ENCODE measurements at regions not wholly inside any gene's neighbourhood (a gene's known extent, or its start where the extent isn't known, plus 50 kb on each side); places are given as distances from the start of the nearest gene placed in this dataset.
A peak's percentile ranks its signal among the peaks of the same experiment; 100 is the strongest.
"Not testable (repeated sequence)": the region's sequence is repeated elsewhere in the genome, so short reads cannot be mapped to it uniquely, and the experiment has no call there.

- no peak for DNase-seq
- intact Hi-C loops (cut with DNase I), result no loop called here
Measured at GRCh38 chr5:41995193-41995592, 70.1 kb downstream of the FBXO4 start.

- intact Hi-C loops (cut with DNase I), result no loop called here
- no peak for DNase-seq
Measured at GRCh38 chr5:42001673-42002072, 76.6 kb downstream of the FBXO4 start.

DNA sequence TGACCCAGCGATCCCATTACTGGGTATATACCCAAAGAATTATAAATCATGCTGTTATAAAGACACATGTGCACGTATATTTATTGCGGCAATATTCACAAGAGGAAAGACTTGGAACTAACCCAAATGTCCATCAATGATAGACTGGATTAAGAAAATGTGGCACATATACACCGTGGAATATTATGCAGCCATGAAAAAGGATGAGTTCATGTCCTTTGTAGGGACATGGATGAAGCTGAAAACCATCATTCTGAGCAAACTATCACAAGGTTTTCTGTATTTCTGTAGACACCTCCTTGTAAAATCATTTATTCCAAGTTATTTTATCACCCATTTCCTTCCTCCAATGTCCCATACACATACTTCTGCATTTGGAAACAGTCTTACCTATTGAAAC, 78.8 kb downstream of the FBXO4 start:
- intact Hi-C loops (cut with DNase I); DNase-seq: not testable (repeated sequence)

- intact Hi-C loops (cut with DNase I), result no loop called here
- DNase-seq, result no peak
Measured at GRCh38 chr5:42005561-42006153, 80.6 kb downstream of the FBXO4 start.

GRCh38 chr5:42013561-42013960, 88.5 kb downstream of the FBXO4 start:
- no peak for DNase-seq
- intact Hi-C loops (cut with DNase I), result no loop called here

DNA sequence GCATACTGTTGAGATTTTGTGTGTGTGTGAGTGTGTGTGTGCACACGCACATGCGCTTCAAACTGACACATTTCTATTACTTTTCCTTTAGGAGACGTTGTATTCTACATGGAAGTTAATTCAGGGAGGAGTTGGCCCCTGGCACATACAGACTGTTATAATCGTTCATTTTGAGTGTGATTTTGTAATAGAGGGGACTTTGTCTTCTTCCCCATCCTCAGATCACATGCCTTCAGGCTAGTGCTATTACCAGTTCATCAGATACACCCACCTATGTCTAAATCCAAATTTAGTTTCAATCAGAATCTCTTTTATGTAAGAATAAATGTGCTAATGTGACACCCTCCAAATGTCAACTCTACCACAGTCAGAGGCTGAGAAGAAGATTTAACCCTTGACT, 90.2 kb downstream of the FBXO4 start:
- intact Hi-C loops (cut with DNase I), result no loop called here
- no peak for DNase-seq

GRCh38 chr5:42015681-42016080, 90.6 kb downstream of the FBXO4 start:
- DNase-seq, result no peak
- intact Hi-C loops (cut with DNase I), result no loop called here

GRCh38 chr5:42020788-42021530, 95.9 kb downstream of the FBXO4 start:
- no peak for DNase-seq
- intact Hi-C loops (cut with DNase I), result no loop called here

GRCh38 chr5:42021923-42022322, 96.8 kb downstream of the FBXO4 start:
- intact Hi-C loops (cut with DNase I), result no loop called here
- DNase-seq, result no peak

- intact Hi-C loops (cut with DNase I), result no loop called here
- DNase-seq, result no peak
Measured at GRCh38 chr5:42022383-42022972, 97.4 kb downstream of the FBXO4 start.

- DNase-seq, result no peak
- intact Hi-C loops (cut with DNase I), result no loop called here
Measured at GRCh38 chr5:42026446-42026845, 101.4 kb downstream of the FBXO4 start.

- no peak for DNase-seq
- intact Hi-C loops (cut with DNase I), result no loop called here
Measured at GRCh38 chr5:42032137-42032536, 107.1 kb downstream of the FBXO4 start.

- DNase-seq, result no peak
- intact Hi-C loops (cut with DNase I), result no loop called here
Measured at GRCh38 chr5:42035526-42035925, 110.4 kb downstream of the FBXO4 start.

GRCh38 chr5:42036379-42036778, 111.3 kb downstream of the FBXO4 start:
- no peak for DNase-seq
- intact Hi-C loops (cut with DNase I), result no loop called here

DNA sequence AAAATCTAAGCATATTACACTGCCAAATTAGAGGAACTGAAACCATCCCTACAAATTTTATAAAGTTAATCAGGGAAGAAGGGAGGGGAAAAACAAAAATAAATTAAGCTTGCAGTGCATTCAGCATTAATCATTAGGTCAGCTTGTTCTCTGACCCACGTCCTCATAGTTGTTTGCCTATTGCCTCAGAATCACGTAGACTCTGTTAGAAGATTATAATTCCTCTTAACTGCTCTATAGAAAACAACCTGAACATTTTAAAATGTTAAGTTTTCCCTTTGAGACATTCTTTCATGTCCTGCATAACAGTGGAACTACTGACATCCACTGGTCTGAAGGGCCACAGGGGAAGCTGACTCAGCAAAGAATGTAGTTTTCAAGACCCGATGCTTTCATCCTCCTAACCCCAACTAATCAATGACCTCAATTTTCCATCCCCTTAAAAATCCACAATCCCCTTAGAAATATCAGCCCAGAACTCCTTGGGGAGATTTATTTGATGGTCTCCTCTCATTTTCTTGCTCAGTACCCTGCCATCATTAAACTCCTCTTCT, 112.4 kb downstream of the FBXO4 start:
- intact Hi-C loops (cut with DNase I), result no loop called here
- DNase-seq, result no peak

GRCh38 chr5:42043400-42043799, 118.3 kb downstream of the FBXO4 start:
- no peak for DNase-seq

GRCh38 chr5:42057254-42057690, 132.2 kb downstream of the FBXO4 start:
- DNase-seq, result peak in 2 of 10 donors; percentile 6 to 27
- intact Hi-C loops (cut with DNase I), result loop anchor here (1.0 kb wide), 1 partner anchor 201 kb away; no protein-coding TSS in a partner anchor

More at GRCh38 chr5:42043400-42043799, 118.3 kb downstream of the FBXO4 start:
- intact Hi-C loops (cut with DNase I), result no loop called here

DNA sequence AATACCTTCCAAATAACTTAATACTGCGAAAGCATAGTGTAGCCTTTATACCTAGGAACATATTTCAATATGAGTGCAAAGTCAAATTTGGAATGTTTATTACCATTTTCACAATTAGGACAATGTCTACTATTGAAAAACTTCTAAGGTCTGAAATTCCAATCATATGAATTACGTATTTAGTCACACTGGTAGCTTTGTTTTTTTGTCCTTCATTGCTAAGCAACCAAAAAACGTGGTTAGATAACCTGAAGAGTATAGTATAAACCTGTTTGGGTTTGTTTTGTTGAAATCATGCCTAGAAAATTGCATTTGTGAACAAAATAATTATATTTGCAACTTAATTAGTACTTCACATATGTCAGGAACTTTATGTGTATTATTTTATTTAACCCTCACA, 134.2 kb downstream of the FBXO4 start:
- intact Hi-C loops (cut with DNase I), result no loop called here

DNA sequence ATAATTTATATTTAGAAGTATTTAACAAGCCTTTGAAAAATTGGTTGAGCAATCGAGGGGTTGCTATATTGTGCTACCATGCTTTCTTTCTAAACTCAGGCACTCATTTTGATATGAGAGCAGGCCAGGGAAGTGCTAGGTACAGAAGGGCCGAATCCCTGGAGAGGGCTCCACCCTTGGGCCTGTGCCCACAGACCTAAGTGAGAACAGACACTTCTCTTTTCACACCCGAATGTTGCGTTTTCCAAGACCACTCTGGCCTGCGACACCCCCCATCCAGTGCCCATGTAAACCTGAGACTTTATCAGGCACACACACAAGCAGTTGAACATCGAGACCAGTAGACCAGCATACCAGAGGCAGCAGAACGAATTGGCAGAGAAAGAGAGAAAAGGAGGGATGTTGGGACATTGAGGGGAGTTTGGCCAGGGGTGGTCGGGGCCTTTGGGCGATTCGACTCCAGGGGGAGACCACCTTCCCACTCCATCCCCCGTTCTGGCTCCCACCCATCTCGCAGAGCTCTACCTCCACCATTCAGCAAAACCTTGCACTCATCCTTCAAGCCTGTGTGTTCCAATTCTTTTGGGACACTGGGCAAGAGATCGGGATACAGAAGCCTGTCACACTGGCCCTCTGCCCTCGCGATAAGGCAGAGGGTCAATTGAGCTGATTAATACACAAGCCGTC, 134.8 kb downstream of the FBXO4 start:
- peak in 3 of 10 donors; percentile 23 to 66 (median 64) for DNase-seq
- intact Hi-C loops (cut with DNase I), result no loop called here

More for the DNA sequence above, 134.2 kb downstream of the FBXO4 start:
- DNase-seq, result no peak

- intact Hi-C loops (cut with DNase I), result no loop called here
- DNase-seq, result no peak
Measured at GRCh38 chr5:42061121-42061520, 136.0 kb downstream of the FBXO4 start.

GRCh38 chr5:42064821-42065220, 139.7 kb downstream of the FBXO4 start:
- no peak for DNase-seq
- intact Hi-C loops (cut with DNase I), result no loop called here
